ENCODE measurements at regions not wholly inside any gene's neighbourhood (a gene's known extent, or its start where the extent isn't known, plus 50 kb on each side); places are given as distances from the start of the nearest gene placed in this dataset.
A peak's percentile ranks its signal among the peaks of the same experiment; 100 is the strongest.

GRCh38 chr5:115463983-115464382 lies 80.6 kb downstream of the FEM1C start:
- intact Hi-C loops (cut with DNase I, micrococcal nuclease), result no loop called here
- no peak overlapping the region for H3K4me3 Mint-ChIP-seq
- no peaks in the 10 kb centered on the region for H3K36me3 Mint-ChIP-seq (ENCODE audit: low read depth)
- H3K9me3 ChIP-seq (ENCODE audit: control insufficient read depth in 1 of 2, insufficient read depth in 1 of 2, low read length in 2 of 2), result no peaks in the 10 kb centered on the region
- no peak for DNase-seq
- no peaks in the 10 kb centered on the region for H3K9me3 Mint-ChIP-seq
- H3K4me1 ChIP-seq (ENCODE audit: insufficient read depth, low read length), result no peaks in the 10 kb centered on the region
- peaks cover 21% of the 10 kb centered on the region for H3K27me3 Mint-ChIP-seq
- H3K27me3 ChIP-seq (ENCODE audit: control insufficient read depth in 1 of 2, insufficient read depth in 2 of 2, low read length in 2 of 2), result peaks cover 8 to 10% of the 10 kb centered on the region in 2 experiments
- H3K4me1 Mint-ChIP-seq (ENCODE audit: low read depth), result no peaks in the 10 kb centered on the region
- TF ChIP-seq, protein P1, sequence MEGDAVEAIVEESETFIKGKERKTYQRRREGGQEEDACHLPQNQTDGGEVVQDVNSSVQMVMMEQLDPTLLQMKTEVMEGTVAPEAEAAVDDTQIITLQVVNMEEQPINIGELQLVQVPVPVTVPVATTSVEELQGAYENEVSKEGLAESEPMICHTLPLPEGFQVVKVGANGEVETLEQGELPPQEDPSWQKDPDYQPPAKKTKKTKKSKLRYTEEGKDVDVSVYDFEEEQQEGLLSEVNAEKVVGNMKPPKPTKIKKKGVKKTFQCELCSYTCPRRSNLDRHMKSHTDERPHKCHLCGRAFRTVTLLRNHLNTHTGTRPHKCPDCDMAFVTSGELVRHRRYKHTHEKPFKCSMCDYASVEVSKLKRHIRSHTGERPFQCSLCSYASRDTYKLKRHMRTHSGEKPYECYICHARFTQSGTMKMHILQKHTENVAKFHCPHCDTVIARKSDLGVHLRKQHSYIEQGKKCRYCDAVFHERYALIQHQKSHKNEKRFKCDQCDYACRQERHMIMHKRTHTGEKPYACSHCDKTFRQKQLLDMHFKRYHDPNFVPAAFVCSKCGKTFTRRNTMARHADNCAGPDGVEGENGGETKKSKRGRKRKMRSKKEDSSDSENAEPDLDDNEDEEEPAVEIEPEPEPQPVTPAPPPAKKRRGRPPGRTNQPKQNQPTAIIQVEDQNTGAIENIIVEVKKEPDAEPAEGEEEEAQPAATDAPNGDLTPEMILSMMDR (IDR thresholded peaks at IDR 0.05), result no peak
- ChIA-PET CTCF (no interaction called here), POLR2A (no interaction called here)
- no peak overlapping the region for H3K27ac ChIP-seq (ENCODE audit: low read depth in 1 of 2, low read length in 2 of 2)
- H3K27ac Mint-ChIP-seq, result no peak overlapping the region
- no peak for ATAC-seq (ENCODE audit: poor library complexity)
- H3K4me3 ChIP-seq (ENCODE audit: low read length), result no peak overlapping the region
- H3K36me3 ChIP-seq (ENCODE audit: insufficient read depth, low read length), result no peaks in the 10 kb centered on the region

DNA sequence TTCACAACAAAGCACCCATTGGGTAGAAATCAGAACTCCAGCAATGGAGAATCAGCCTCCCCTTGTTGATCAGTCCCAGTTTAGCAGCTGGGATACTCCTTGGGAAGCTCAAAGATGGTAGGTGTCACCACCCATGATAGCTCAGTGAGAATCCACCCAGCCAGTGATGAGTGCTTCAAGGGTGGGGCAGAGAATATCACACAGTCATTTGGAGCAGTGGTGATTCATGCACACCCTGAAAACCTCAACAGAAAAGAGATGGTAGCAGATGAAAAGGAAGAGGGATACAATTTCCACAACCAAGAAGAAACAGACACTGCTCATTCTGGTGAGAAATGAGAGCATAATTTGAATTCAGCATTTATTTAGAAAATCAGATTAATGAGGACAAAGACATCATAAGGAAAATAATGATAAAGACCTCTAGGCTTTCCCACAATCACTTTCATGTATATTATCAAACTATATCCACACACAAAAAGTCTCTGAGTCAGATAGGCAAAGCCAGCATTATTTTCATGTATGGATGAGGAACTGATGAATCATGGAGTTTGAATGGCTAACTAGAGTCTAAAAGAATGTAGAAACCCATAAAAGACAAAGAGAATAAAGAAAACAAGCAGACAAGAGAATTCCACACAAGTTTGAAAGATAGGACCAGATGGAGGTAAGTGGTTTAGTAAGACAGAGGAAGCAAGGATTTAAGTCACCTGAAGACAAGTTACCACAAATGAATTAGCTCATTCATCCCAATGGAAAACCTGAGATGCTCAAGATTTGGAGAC lies 82.9 kb downstream of the FEM1C start:
- H3K4me1 ChIP-seq (ENCODE audit: insufficient read depth, low read length), result no peaks in the 10 kb centered on the region
- ChIA-PET POLR2A (no interaction called here), CTCF (no interaction called here)
- H3K27ac Mint-ChIP-seq, result no peak overlapping the region
- no peaks in the 10 kb centered on the region for H3K9me3 Mint-ChIP-seq
- intact Hi-C loops (cut with DNase I, micrococcal nuclease), result no loop called here
- no peak overlapping the region for H3K27ac ChIP-seq (ENCODE audit: low read depth in 1 of 2, low read length in 2 of 2)
- peaks cover 8 to 12% of the 10 kb centered on the region in 2 experiments for H3K27me3 ChIP-seq (ENCODE audit: control insufficient read depth in 1 of 2, insufficient read depth in 2 of 2, low read length in 2 of 2)
- DNase-seq (peak in 2 of 14 experiments; percentile 6 to 51), ATAC-seq (ENCODE audit: poor library complexity) (no peak)
- no peaks in the 10 kb centered on the region for H3K36me3 ChIP-seq (ENCODE audit: insufficient read depth, low read length)
- H3K4me3 ChIP-seq (ENCODE audit: low read length), result no peak overlapping the region
- no peaks in the 10 kb centered on the region for H3K9me3 ChIP-seq (ENCODE audit: control insufficient read depth in 1 of 2, insufficient read depth in 1 of 2, low read length in 2 of 2)
- H3K36me3 Mint-ChIP-seq (ENCODE audit: low read depth), result no peaks in the 10 kb centered on the region
- H3K4me3 Mint-ChIP-seq, result no peak overlapping the region
- peaks cover 25% of the 10 kb centered on the region for H3K27me3 Mint-ChIP-seq
- H3K4me1 Mint-ChIP-seq (ENCODE audit: low read depth), result no peaks in the 10 kb centered on the region
- TF ChIP-seq, protein P1 (IDR thresholded peaks at IDR 0.05), result no peak

DNA sequence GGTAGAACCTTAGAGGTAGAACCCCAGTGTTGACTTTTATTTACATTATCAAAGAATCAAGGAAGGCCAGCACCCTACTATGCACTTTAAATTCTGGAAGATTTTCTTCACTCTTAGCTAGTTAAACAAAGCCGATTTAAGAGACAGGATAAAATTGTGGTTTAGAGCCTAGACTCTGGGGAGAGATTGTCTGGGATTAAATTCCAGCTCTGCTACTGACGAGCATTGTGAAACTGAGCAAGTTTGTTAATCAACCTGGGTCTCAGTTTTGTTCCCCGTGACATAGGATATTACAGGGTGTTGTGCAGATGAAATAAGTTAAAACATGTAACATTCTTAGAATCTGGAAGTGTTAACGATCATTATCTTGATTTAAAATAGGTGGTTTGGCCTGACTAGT lies 83.5 kb downstream of the FEM1C start:
- CTCF ChIA-PET, result no interaction called here

More for the DNA sequence above, 83.5 kb downstream of the FEM1C start:
- Mint-ChIP-seq H3K4me3 (no peak overlapping the region), H3K27me3 (peaks cover 28% of the 10 kb centered on the region), H3K4me1 (ENCODE audit: low read depth) (no peaks in the 10 kb centered on the region), H3K9me3 (no peaks in the 10 kb centered on the region), H3K27ac (no peak overlapping the region), H3K36me3 (ENCODE audit: low read depth) (no peaks in the 10 kb centered on the region)
- no peaks in the 10 kb centered on the region for H3K9me3 ChIP-seq (ENCODE audit: control insufficient read depth in 1 of 2, insufficient read depth in 1 of 2, low read length in 2 of 2)
- H3K4me1 ChIP-seq (ENCODE audit: insufficient read depth, low read length), result no peaks in the 10 kb centered on the region
- H3K27me3 ChIP-seq (ENCODE audit: control insufficient read depth in 1 of 2, insufficient read depth in 2 of 2, low read length in 2 of 2), result peaks cover 8 to 12% of the 10 kb centered on the region in 2 experiments
- ATAC-seq (ENCODE audit: poor library complexity) (no peak), DNase-seq (no peak)
- no peak overlapping the region for H3K27ac ChIP-seq (ENCODE audit: low read depth in 1 of 2, low read length in 2 of 2)
- TF ChIP-seq, protein P1 (IDR thresholded peaks at IDR 0.05), result no peak
- POLR2A ChIA-PET, result no interaction called here
- H3K4me3 ChIP-seq (ENCODE audit: low read length), result no peak overlapping the region
- no peaks in the 10 kb centered on the region for H3K36me3 ChIP-seq (ENCODE audit: insufficient read depth, low read length)
- intact Hi-C loops (cut with DNase I, micrococcal nuclease), result no loop called here
